ENCODE measurements at regions not wholly inside any gene's neighbourhood (a gene's known extent, or its start where the extent isn't known, plus 50 kb on each side); places are given as distances from the start of the nearest gene placed in this dataset.
"Not testable (repeated sequence)": the region's sequence is repeated elsewhere in the genome, so short reads cannot be mapped to it uniquely, and the experiment has no call there.

GRCh38 chr2:395886-396285 is 108.0 kb upstream of the ALKAL2 start:
- FAIRE-seq = no peak

GRCh38 chr2:393711-394696 is 106.1 kb upstream of the ALKAL2 start:
- peak; percentile 62 for DNase-seq (ENCODE audit: insufficient read length, low spot score)
- TF ChIP-seq POLR2A (IDR thresholded peaks at IDR 0.05; ENCODE audit: low read depth, low read length) (no peak), POU2F2 (IDR thresholded peaks at IDR 0.05; ENCODE audit: low read depth, low read length) (no peak), TAF1 (IDR thresholded peaks at IDR 0.05; ENCODE audit: low read depth, low read length) (no peak), SPI1 (IDR thresholded peaks at IDR 0.05; ENCODE audit: low read depth, low read length) (no peak), PAX5 (IDR thresholded peaks at IDR 0.05; ENCODE audit: insufficient read depth, low read length, severe bottlenecking) (no peak), POLR2AphosphoS5 (IDR thresholded peaks at IDR 0.05; ENCODE audit: low read depth, low read length) (no peak)
- peak; percentile 80 for FAIRE-seq

More at GRCh38 chr2:395886-396285, 108.0 kb upstream of the ALKAL2 start:
- TF ChIP-seq TAF1 (IDR thresholded peaks at IDR 0.05; ENCODE audit: low read depth, low read length) = no peak
- no peak for DNase-seq (ENCODE audit: insufficient read length, low spot score)

- DNase-seq (ENCODE audit: insufficient read length, low spot score) (no peak), FAIRE-seq (no peak)
- TF ChIP-seq POLR2AphosphoS5 (IDR thresholded peaks at IDR 0.05; ENCODE audit: low read depth, low read length) (no peak), SPI1 (IDR thresholded peaks at IDR 0.05; ENCODE audit: low read depth, low read length) (no peak), POU2F2 (IDR thresholded peaks at IDR 0.05; ENCODE audit: low read depth, low read length) (no peak), POLR2A (IDR thresholded peaks at IDR 0.05; ENCODE audit: low read depth, low read length) (no peak)
These were observed 105.0 kb upstream of the ALKAL2 start for GRCh38 chr2:392926-393280.

GRCh38 chr2:392181-392925 is 104.5 kb upstream of the ALKAL2 start:
- FAIRE-seq = no peak
- no peak for DNase-seq (ENCODE audit: insufficient read length, low spot score)
- TF ChIP-seq POLR2A (IDR thresholded peaks at IDR 0.05; ENCODE audit: low read depth, low read length) (no peak), TAF1 (IDR thresholded peaks at IDR 0.05; ENCODE audit: low read depth, low read length) (no peak), SPI1 (IDR thresholded peaks at IDR 0.05; ENCODE audit: low read depth, low read length) (no peak), POLR2AphosphoS5 (IDR thresholded peaks at IDR 0.05; ENCODE audit: low read depth, low read length) (no peak), PAX5 (IDR thresholded peaks at IDR 0.05; ENCODE audit: insufficient read depth, low read length, severe bottlenecking) (no peak), POU2F2 (IDR thresholded peaks at IDR 0.05; ENCODE audit: low read depth, low read length) (no peak)

- TF ChIP-seq SPI1 (IDR thresholded peaks at IDR 0.05; ENCODE audit: low read depth, low read length) = no peak
- TF ChIP-seq POLR2A (IDR thresholded peaks at IDR 0.05; ENCODE audit: low read depth, low read length) = no peak
- TF ChIP-seq TAF1 (IDR thresholded peaks at IDR 0.05; ENCODE audit: low read depth, low read length) = no peak
- TF ChIP-seq POLR2AphosphoS5 (IDR thresholded peaks at IDR 0.05; ENCODE audit: low read depth, low read length) = no peak
- TF ChIP-seq PAX5 (IDR thresholded peaks at IDR 0.05; ENCODE audit: insufficient read depth, low read length, severe bottlenecking) = no peak
- TF ChIP-seq POU2F2 (IDR thresholded peaks at IDR 0.05; ENCODE audit: low read depth, low read length) = no peak
- DNase-seq (ENCODE audit: insufficient read length, low spot score) = no peak
- no peak for FAIRE-seq
These were observed 103.8 kb upstream of the ALKAL2 start for GRCh38 chr2:391696-392095.

GRCh38 chr2:390959-391358 is 103.1 kb upstream of the ALKAL2 start:
- TF ChIP-seq POLR2AphosphoS5 (IDR thresholded peaks at IDR 0.05; ENCODE audit: low read depth, low read length) (no peak), SPI1 (IDR thresholded peaks at IDR 0.05; ENCODE audit: low read depth, low read length) (no peak), TAF1 (IDR thresholded peaks at IDR 0.05; ENCODE audit: low read depth, low read length) (no peak)
- DNase-seq (ENCODE audit: insufficient read length, low spot score) (no peak), FAIRE-seq (no peak)

- FAIRE-seq; DNase-seq (ENCODE audit: insufficient read length, low spot score): not testable (repeated sequence)
These were observed 102.1 kb upstream of the ALKAL2 start for GRCh38 chr2:389985-390384.

- DNase-seq (ENCODE audit: insufficient read length, low spot score); FAIRE-seq: not testable (repeated sequence)
These were observed 100.9 kb upstream of the ALKAL2 start for GRCh38 chr2:388752-389151.

GRCh38 chr2:387980-388421 is 100.1 kb upstream of the ALKAL2 start:
- no peak for TF ChIP-seq SPI1 (IDR thresholded peaks at IDR 0.05; ENCODE audit: low read depth, low read length)
- no peak for TF ChIP-seq POLR2AphosphoS5 (IDR thresholded peaks at IDR 0.05; ENCODE audit: low read depth, low read length)
- no peak for TF ChIP-seq TAF1 (IDR thresholded peaks at IDR 0.05; ENCODE audit: low read depth, low read length)
- no peak for TF ChIP-seq POU2F2 (IDR thresholded peaks at IDR 0.05; ENCODE audit: low read depth, low read length)
- no peak for TF ChIP-seq PAX5 (IDR thresholded peaks at IDR 0.05; ENCODE audit: insufficient read depth, low read length, severe bottlenecking)
- TF ChIP-seq POLR2A (IDR thresholded peaks at IDR 0.05; ENCODE audit: low read depth, low read length) = no peak
- DNase-seq (ENCODE audit: insufficient read length, low spot score) (no peak), FAIRE-seq (no peak)

- FAIRE-seq = no peak
These were observed 98.7 kb upstream of the ALKAL2 start for GRCh38 chr2:386406-387103.

More at GRCh38 chr2:386406-387103, 98.7 kb upstream of the ALKAL2 start:
- no peak for DNase-seq (ENCODE audit: insufficient read length, low spot score)
- TF ChIP-seq SPI1 (IDR thresholded peaks at IDR 0.05; ENCODE audit: low read depth, low read length) = no peak
- no peak for TF ChIP-seq TAF1 (IDR thresholded peaks at IDR 0.05; ENCODE audit: low read depth, low read length)
- TF ChIP-seq POU2F2 (IDR thresholded peaks at IDR 0.05; ENCODE audit: low read depth, low read length) = no peak
- TF ChIP-seq POLR2AphosphoS5 (IDR thresholded peaks at IDR 0.05; ENCODE audit: low read depth, low read length) = no peak
- TF ChIP-seq PAX5 (IDR thresholded peaks at IDR 0.05; ENCODE audit: insufficient read depth, low read length, severe bottlenecking) = no peak
- TF ChIP-seq POLR2A (IDR thresholded peaks at IDR 0.05; ENCODE audit: low read depth, low read length) = no peak

Measured in GM12891 (cell line).